Medulla oblongata (tissue), 1 donor: ENCODE measurements at regions not wholly inside any gene's neighbourhood (a gene's known extent, or its start where the extent isn't known, plus 50 kb on each side); places are given as distances from the start of the nearest gene placed in this dataset.
"Not testable (repeated sequence)": the region's sequence is repeated elsewhere in the genome, so short reads cannot be mapped to it uniquely, and the experiment has no call there.

Experiments
- DNase-seq: peaks from one replicate; pipeline ENCODE4 v3.0.0-alpha.2; 2015; ENCODE audit errors: extremely low spot score

DNA sequence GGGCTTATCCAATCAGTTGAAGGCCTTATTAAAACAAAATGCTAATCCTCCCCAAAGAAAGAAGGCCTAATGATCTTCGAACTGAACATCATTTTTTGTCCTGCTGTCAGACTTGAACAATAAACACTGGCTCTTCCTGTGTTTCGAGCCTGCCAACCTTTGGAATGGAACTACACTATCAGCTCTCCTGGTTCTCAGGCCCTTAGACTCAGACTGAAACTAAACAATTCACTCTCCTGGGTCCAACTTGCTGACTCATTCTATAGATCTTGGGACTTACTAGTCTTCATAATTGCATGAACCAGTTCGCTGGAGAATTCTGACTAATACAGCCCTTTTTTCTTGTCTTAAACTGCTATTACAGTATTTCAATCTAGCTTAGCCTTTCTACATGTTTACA lies 235.2 kb downstream of the LNPK start:
- no peak for DNase-seq

- no peak for DNase-seq
Measured at GRCh38 chr2:175755656-175756386, 246.2 kb downstream of the LNPK start.

DNA sequence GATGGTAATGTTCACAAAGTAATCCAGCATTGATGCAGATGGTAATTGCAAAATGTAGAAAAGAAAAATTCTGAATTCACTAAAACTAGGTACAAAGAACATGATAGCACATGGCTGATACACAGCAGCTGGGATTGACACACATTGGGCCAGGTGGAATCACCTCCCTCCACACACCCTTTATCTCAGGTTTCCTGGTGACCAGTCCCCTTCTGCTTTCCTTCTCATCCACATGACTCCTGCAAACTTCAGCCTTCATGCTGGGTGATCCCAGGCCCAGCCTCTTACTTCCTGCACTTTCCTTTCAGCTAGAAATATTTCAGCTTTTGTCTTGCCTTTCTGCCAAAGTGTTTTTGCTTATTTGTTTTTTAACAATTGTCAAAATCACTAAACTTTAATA lies 246.9 kb downstream of the LNPK start:
- no peak for DNase-seq

DNA sequence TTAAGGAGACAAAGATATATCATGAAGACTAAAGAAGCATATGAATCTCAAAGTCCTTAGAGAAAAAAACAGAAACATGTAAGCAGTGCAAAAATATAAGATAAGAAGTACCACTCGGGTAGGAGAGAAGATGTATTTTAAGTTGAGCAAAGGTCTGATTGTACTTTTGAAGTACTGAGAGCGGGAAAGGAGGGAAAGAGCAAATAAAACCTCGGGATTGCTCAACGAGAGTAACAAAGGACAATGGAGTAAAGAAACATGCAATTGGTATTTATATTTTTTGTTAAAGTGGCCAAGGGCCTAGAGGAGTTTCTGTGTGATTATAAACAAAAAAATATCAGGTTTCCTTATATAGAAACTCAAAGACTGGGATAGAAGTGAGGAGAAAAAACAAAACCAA lies 251.9 kb downstream of the LNPK start:
- DNase-seq: no peak

- DNase-seq: no peak
Measured at GRCh38 chr2:175745911-175746310, 256.2 kb downstream of the LNPK start.

GRCh38 chr2:175744000-175744399 lies 258.1 kb downstream of the LNPK start:
- no peak for DNase-seq

DNA sequence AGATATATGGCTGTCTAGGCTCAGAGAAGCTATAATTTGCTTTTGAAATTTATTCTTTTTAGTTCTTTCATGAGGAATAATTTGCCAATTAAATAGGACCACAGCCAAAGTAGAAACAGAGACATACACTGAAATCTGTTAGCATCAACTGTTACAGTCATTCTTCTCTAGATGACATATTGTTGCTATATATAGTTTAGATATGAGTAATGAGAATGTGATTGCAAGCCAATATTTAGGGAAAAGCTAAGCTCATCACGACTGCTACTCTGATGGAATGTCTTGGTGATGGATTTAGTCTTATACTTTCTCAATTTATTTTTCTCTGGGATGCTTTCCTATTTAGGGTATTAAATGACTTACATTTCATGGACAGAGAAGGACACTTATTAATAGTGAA lies 259.1 kb downstream of the LNPK start:
- DNase-seq: no peak

- DNase-seq: no peak
Measured at GRCh38 chr2:175742367-175742766, 259.7 kb downstream of the LNPK start.

DNA sequence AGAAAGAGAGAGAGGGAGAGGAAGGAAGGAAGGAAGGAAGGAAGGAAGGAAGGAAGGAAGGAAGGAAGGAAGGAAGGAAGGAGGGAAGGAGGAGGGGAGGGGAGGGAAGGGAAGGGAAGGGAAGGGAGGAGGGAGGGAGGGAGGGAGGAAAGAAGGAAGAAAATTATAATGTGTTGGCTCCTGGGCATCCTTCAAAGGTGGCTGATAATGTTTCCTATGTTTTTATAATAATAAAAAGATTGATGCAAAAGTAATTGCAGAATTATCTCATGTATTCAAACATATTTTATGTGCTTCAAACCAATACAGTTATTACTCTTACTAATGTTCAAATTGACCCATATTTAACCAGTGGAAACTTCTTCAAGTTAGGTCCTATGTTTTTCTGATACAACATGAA lies 260.9 kb downstream of the LNPK start:
- no peak for DNase-seq

DNA sequence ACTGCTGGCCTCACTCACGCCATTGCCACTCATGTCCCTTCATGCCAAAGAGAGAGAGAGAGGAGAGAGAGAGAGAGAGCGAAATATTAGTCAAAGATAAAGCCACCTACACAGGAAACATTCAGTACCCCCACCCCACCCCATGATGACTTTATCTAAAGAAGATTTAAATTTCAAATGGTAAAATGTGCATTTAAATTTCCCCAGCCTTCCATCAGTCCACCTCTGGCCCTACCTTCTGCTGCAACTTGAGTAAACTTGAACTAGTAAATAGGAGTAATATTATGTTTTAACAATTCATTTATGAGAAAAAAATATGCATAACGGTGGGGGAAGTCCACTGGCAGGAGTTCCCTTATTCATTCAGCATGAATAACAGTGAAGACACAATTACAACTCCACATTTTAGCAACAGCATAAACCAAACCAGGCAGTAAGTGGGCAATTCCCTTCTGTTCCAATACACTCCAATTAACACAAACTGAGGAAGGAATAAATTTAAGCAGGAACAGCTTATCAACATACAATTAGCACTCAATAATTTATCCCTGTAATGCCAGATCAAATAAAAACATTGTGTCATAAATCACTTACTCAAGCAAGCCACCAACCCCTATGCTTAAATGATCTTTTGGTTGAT lies 264.2 kb downstream of the LNPK start:
- peak; percentile 5 for DNase-seq

GRCh38 chr2:175734686-175735085 lies 267.4 kb downstream of the LNPK start:
- no peak for DNase-seq

GRCh38 chr2:175732531-175732930 lies 269.5 kb downstream of the LNPK start:
- DNase-seq: no peak

GRCh38 chr2:175730050-175730449 lies 272.0 kb downstream of the LNPK start:
- DNase-seq: no peak

DNA sequence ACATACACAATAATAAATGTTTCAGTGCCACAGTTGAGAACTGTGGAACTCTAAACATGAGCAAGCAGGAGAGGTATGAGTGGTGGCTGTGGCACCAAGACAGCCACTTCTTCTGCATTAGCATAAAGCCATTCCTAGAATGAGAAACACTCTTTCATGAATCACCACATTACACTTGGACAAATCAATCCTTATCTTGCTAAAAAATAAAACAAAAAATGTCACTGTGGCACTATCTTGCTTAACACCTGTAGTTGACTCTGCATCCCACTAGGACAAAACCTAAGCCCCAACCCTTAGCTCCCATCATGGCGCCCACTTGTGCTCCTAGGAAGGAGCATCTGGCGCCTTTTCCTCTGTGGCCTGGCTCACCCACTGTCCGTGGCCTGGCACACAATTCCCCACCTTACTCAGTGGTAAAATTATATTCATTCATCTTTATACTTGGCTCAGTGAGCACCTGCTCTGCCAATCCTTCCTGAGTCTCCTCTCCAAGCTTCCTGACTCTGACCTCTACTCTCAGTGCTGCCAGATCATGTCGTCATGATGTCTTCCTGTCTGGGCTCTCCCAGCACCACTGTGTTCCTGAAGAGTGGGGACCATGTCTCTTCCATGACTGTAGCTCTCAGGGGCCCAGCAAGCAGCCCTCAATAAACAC lies 272.9 kb downstream of the LNPK start:
- DNase-seq: no peak

GRCh38 chr2:175728032-175728431 lies 274.0 kb downstream of the LNPK start:
- DNase-seq: no peak

GRCh38 chr2:175726223-175726622 lies 275.8 kb downstream of the LNPK start:
- no peak for DNase-seq

DNA sequence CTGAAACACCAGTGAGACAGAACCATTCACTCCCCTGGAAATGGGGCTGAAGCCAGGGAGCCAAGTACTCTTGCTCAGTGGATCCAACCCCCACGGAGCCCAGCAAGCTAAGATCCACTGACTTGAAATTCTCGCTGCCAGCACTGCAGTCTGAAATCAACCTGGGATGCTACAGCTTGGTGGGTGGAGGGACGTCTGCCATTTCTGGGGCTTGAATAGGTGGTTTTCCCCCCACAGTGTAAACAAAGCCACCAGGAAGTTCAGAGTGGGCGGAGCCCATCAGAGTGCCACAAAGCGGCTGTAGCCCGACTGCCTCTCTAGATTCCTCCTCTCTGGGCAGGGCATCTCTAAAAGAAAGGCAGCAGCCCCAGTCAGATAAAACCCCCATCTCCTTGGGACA lies 292.8 kb downstream of the LNPK start:
- no peak for DNase-seq

DNA sequence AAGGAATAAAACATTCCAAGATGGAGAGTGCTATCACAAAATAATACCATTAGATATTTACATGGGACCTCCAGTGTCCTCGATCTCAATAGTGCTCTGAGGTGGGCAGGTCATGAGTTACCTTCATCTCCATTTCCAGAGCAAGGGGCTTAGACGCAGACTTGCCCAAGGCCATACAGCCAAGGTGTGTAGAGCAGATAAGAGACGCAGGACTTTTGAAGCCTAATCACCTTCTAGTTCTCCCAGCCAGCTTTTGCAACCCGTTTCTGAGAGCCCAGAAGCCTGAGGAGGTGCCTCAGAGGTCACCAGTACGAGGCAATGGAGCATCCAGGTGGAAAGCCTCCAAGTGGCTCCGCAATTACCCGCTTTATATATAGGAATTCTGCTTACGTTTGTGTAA lies 294.7 kb downstream of the LNPK start:
- no peak for DNase-seq

DNA sequence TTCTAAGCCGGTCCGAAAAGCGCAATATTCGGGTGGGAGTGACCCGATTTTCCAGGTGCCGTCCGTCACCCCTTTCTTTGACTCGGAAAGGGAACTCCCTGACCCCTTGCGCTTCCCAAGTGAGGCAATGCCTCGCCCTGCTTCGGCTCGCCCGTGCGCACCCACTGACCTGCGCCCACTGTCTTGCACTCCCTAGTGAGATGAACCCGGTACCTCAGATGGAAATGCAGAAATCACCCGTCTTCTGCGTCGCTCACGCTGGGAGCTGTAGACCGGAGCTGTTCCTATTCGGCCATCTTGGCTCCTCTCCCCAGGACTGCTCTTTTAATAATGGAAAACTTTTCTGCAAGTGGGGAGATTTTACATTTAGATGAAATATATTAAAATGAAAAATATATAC lies 297.5 kb downstream of the LNPK start:
- DNase-seq: not testable (repeated sequence)

GRCh38 chr2:175698061-175698460 lies 304.0 kb downstream of the LNPK start:
- DNase-seq: peak; percentile 27

- DNase-seq: peak; percentile 83
Measured at GRCh38 chr2:175690113-175690837, 311.8 kb downstream of the LNPK start.

- DNase-seq: no peak
Measured at GRCh38 chr2:175688243-175688642, 313.8 kb downstream of the LNPK start.
